ENCODE measurements at regions not wholly inside any gene's neighbourhood (a gene's known extent, or its start where the extent isn't known, plus 50 kb on each side); places are given as distances from the start of the nearest gene placed in this dataset.

- in situ Hi-C loops (cut with MboI; ENCODE audit: low pct_ligation_motif_present in 1 of 4, low pct_unique_long_range_greater_than_20kb in 1 of 4, low sequenced_read_pairs in 3 of 4) (no loop called here), intact Hi-C loops (cut with DNase I; ENCODE audit: low total_unique reads) (no loop called here)
- H3K27me3 ChIP-seq, result no peaks in the 10 kb centered on the region
- 73 to 83% methylated on average over 1 of the region's 1 CpG for WGBS, 2 donors (ENCODE audit: low coverage in 1 of 2)
- H3K4me1 ChIP-seq, result no peaks in the 10 kb centered on the region
- no peak overlapping the region for H3K27ac ChIP-seq
- no peaks in the 10 kb centered on the region for H3K36me3 ChIP-seq
- DNase-seq, result no peak
- no peaks in the 10 kb centered on the region for H3K9me3 ChIP-seq
- TF ChIP-seq EP300 (IDR thresholded peaks at IDR 0.05; ENCODE audit: low read depth) (no peak), POLR2A (IDR thresholded peaks at IDR 0.05) (no peak), POLR2AphosphoS5 (IDR thresholded peaks at IDR 0.05) (no peak)
- TF ChIP-seq, protein P1, sequence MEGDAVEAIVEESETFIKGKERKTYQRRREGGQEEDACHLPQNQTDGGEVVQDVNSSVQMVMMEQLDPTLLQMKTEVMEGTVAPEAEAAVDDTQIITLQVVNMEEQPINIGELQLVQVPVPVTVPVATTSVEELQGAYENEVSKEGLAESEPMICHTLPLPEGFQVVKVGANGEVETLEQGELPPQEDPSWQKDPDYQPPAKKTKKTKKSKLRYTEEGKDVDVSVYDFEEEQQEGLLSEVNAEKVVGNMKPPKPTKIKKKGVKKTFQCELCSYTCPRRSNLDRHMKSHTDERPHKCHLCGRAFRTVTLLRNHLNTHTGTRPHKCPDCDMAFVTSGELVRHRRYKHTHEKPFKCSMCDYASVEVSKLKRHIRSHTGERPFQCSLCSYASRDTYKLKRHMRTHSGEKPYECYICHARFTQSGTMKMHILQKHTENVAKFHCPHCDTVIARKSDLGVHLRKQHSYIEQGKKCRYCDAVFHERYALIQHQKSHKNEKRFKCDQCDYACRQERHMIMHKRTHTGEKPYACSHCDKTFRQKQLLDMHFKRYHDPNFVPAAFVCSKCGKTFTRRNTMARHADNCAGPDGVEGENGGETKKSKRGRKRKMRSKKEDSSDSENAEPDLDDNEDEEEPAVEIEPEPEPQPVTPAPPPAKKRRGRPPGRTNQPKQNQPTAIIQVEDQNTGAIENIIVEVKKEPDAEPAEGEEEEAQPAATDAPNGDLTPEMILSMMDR (IDR thresholded peaks at IDR 0.05), result no peak
- no peak overlapping the region for H3K4me3 ChIP-seq
Measured at GRCh38 chr10:21146436-21146789, 249.3 kb upstream of the NEBL start.

DNA sequence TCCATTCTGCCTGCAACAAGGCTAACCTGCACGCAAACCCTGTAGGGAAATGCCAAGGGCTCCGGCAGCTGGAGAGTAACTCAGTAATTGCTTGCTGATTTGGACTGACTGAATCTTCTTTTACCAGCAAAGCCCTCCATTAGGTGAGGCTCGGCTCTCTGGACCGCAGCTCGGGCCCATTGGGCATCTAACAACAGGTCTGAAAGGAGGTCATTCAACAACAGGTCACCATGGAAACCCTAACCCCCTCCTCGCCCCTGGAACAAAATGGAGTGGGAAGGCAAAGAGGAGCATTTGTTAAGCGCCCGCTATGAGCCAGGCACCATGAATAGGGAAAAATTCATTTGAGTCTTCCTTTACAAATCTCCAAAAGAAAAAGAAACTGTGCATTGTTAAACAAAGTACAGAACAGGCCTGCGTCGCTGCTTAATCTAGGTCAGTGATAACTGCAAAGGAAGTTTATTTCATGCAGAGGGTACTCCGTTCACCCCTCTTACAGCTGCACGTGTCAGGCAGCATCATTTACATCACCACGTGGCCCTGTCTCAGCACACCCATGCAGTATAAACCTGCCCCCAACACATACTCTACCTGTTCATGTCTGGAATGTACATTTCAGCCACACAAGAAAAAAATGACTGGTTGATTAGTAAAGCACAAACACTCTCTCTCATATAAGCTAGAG, 248.8 kb upstream of the NEBL start:
- DNase-seq, result no peak
- no peak for TF ChIP-seq EP300 (IDR thresholded peaks at IDR 0.05; ENCODE audit: low read depth)
- TF ChIP-seq, protein P1 (IDR thresholded peaks at IDR 0.05), result no peak
- TF ChIP-seq POLR2A (IDR thresholded peaks at IDR 0.05), result no peak
- no peak for TF ChIP-seq POLR2AphosphoS5 (IDR thresholded peaks at IDR 0.05)
- H3K27me3 ChIP-seq, result no peaks in the 10 kb centered on the region
- no peaks in the 10 kb centered on the region for H3K36me3 ChIP-seq
- 71 to 74% methylated on average over 5 to 11 of the region's 13 CpGs for WGBS, 2 donors (ENCODE audit: low coverage in 1 of 2)
- no peak overlapping the region for H3K4me3 ChIP-seq
- intact Hi-C loops (cut with DNase I; ENCODE audit: low total_unique reads) (no loop called here), in situ Hi-C loops (cut with MboI; ENCODE audit: low pct_ligation_motif_present in 1 of 4, low pct_unique_long_range_greater_than_20kb in 1 of 4, low sequenced_read_pairs in 3 of 4) (no loop called here)
- H3K4me1 ChIP-seq, result no peaks in the 10 kb centered on the region
- no peaks in the 10 kb centered on the region for H3K9me3 ChIP-seq
- H3K27ac ChIP-seq, result no peak overlapping the region

DNA sequence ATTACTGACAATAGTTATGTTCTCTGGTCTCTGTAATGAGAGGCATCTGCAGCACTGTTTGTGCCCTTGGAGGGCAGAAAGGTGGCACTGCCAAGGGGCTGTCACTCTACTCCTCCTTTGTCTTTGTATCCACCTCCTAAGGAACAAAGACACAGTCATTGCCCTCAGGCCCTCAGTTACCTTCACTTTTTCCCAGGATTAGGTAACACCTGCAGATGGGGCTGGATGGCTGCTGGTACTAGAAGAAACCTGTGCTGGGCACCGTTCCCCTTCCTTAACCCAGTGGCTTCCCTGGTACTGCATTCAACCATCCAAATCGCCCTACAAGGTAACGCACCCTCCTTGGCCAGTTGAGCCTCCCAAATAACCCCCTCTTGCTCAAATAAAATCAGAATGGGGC, 246.9 kb upstream of the NEBL start:
- no peaks in the 10 kb centered on the region for H3K36me3 ChIP-seq
- intact Hi-C loops (cut with DNase I; ENCODE audit: low total_unique reads) (no loop called here), in situ Hi-C loops (cut with MboI; ENCODE audit: low pct_ligation_motif_present in 1 of 4, low pct_unique_long_range_greater_than_20kb in 1 of 4, low sequenced_read_pairs in 3 of 4) (no loop called here)
- H3K27me3 ChIP-seq, result no peaks in the 10 kb centered on the region
- 97% methylated on average over 3 of the region's 3 CpGs; no CpG with 5 or more reads in 1 of the 2 donors for WGBS, 2 donors (ENCODE audit: low coverage in 1 of 2)
- TF ChIP-seq, protein P1 (IDR thresholded peaks at IDR 0.05), result no peak
- TF ChIP-seq POLR2A (IDR thresholded peaks at IDR 0.05) (no peak), POLR2AphosphoS5 (IDR thresholded peaks at IDR 0.05) (no peak), EP300 (IDR thresholded peaks at IDR 0.05; ENCODE audit: low read depth) (no peak)
- no peak overlapping the region for H3K27ac ChIP-seq
- H3K4me3 ChIP-seq, result no peak overlapping the region
- no peaks in the 10 kb centered on the region for H3K9me3 ChIP-seq
- no peaks in the 10 kb centered on the region for H3K4me1 ChIP-seq
- DNase-seq, result no peak

- no peaks in the 10 kb centered on the region for H3K27me3 ChIP-seq
- no peaks in the 10 kb centered on the region for H3K36me3 ChIP-seq
- H3K9me3 ChIP-seq, result no peaks in the 10 kb centered on the region
- TF ChIP-seq EP300 (IDR thresholded peaks at IDR 0.05; ENCODE audit: low read depth), result no peak
- no peak for TF ChIP-seq POLR2AphosphoS5 (IDR thresholded peaks at IDR 0.05)
- TF ChIP-seq, protein P1 (IDR thresholded peaks at IDR 0.05), result no peak
- 83 to 86% methylated on average over 1 to 2 of the region's 2 CpGs for WGBS, 2 donors (ENCODE audit: low coverage in 1 of 2)
- no peak overlapping the region for H3K4me3 ChIP-seq
- no peaks in the 10 kb centered on the region for H3K4me1 ChIP-seq
- in situ Hi-C loops (cut with MboI; ENCODE audit: low pct_ligation_motif_present in 1 of 4, low pct_unique_long_range_greater_than_20kb in 1 of 4, low sequenced_read_pairs in 3 of 4), result no loop called here
- intact Hi-C loops (cut with DNase I; ENCODE audit: low total_unique reads), result no loop called here
- DNase-seq, result no peak
- H3K27ac ChIP-seq, result no peak overlapping the region
Measured at GRCh38 chr10:21141946-21142492, 244.9 kb upstream of the NEBL start.
